Activated CD4-positive, alpha-beta T cell treated with anti-CD3 and anti-CD28 coated beads for 36 hours (primary cell): ENCODE measurements at regions not wholly inside any gene's neighbourhood (a gene's known extent, or its start where the extent isn't known, plus 50 kb on each side); places are given as distances from the start of the nearest gene placed in this dataset.
"Not testable (repeated sequence)": the region's sequence is repeated elsewhere in the genome, so short reads cannot be mapped to it uniquely, and the experiment has no call there.

Source experiments
- ATAC-seq: fragments of 200-7000 bp; cut with Tn5 transposase; one replicate; pipeline ENCODE4 v1.10.0; 2021; ENCODE audit warnings: mild to moderate bottlenecking, moderate library complexity
- CTCF ChIA-PET: fragments of 350-600 bp; sonication (Branson Sonifier 250); formaldehyde crosslinking; loops from one replicate; lab custom pipeline; 2021; ENCODE audit warnings: antibody characterized with exemption; lab: Charles Lee
- POLR2A ChIA-PET: fragments of 350-600 bp; sonication (Branson Sonifier 250); formaldehyde crosslinking; loops from one replicate; lab custom pipeline; 2021; ENCODE audit warnings: antibody characterized with exemption, inconsistent platforms; lab: Charles Lee
- DNase-seq: peaks from one replicate; pipeline ENCODE4 v3.0.0-alpha.2; 2020
- H3K27ac Mint-ChIP-seq: one replicate; pipeline ENCODE4 v1.8.0; 2021; ENCODE audit warnings: mixed read lengths
- H3K27me3 Mint-ChIP-seq: one replicate; pipeline ENCODE4 v1.8.0; 2021; ENCODE audit warnings: mixed read lengths
- H3K36me3 Mint-ChIP-seq: one replicate; pipeline ENCODE4 v1.8.0; 2021; ENCODE audit warnings: low read depth, mixed read lengths
- H3K4me1 Mint-ChIP-seq: one replicate; pipeline ENCODE4 v1.8.0; 2021; ENCODE audit warnings: mixed read lengths
- H3K4me3 Mint-ChIP-seq: one replicate; pipeline ENCODE4 v1.8.0; 2021; ENCODE audit warnings: mild to moderate bottlenecking, moderate library complexity, mixed read lengths
- H3K9me3 Mint-ChIP-seq: one replicate; pipeline ENCODE4 v1.8.0; 2021; ENCODE audit warnings: low read depth, mixed read lengths
- intact Hi-C, 2 experiments: fragments of 100-400 bp; cut with DNase I in 1 of 2; cut with micrococcal nuclease in 1 of 2; formaldehyde crosslinking; loops; one replicate each; pipeline versions ENCODE4 v1.14.2 to v1.15.1; 2022 to 2024; cut with DNase I, micrococcal nuclease

GRCh38 chr11:13567551-13567950, 71.8 kb upstream of the PTH start:
- Mint-ChIP-seq H3K36me3 (no peaks in the 10 kb centered on the region), H3K9me3 (no peaks in the 10 kb centered on the region), H3K4me3 (no peak overlapping the region), H3K27ac (no peak overlapping the region), H3K27me3 (peaks cover 13% of the 10 kb centered on the region), H3K4me1 (no peaks in the 10 kb centered on the region)
- ATAC-seq = no peak
- POLR2A ChIA-PET = no interaction called here
- DNase-seq = no peak
- intact Hi-C loops = no loop called here
- CTCF ChIA-PET = no interaction called here

GRCh38 chr11:13561860-13562259, 66.1 kb upstream of the PTH start:
- ChIA-PET CTCF (no interaction called here), POLR2A (no interaction called here)
- Mint-ChIP-seq H3K4me3 (no peak overlapping the region), H3K27me3 (peaks cover 14% of the 10 kb centered on the region), H3K4me1 (no peaks in the 10 kb centered on the region), H3K9me3 (peaks cover 3% of the 10 kb centered on the region), H3K27ac (no peak overlapping the region), H3K36me3 (no peaks in the 10 kb centered on the region)
- intact Hi-C loops = no loop called here
- ATAC-seq (no peak), DNase-seq (no peak)

- intact Hi-C loops, H3K36me3 Mint-ChIP-seq, H3K27ac Mint-ChIP-seq, H3K9me3 Mint-ChIP-seq, POLR2A ChIA-PET, H3K4me3 Mint-ChIP-seq, ATAC-seq, CTCF ChIA-PET, H3K4me1 Mint-ChIP-seq, H3K27me3 Mint-ChIP-seq, DNase-seq: not testable (repeated sequence)
Measured at GRCh38 chr11:13560341-13560740, 64.5 kb upstream of the PTH start.

GRCh38 chr11:13552784-13553183, 57.0 kb upstream of the PTH start:
- Mint-ChIP-seq H3K4me1 (no peaks in the 10 kb centered on the region), H3K36me3 (peaks cover 3% of the 10 kb centered on the region), H3K9me3 (peaks cover 8% of the 10 kb centered on the region), H3K4me3 (no peak overlapping the region), H3K27ac (no peak overlapping the region), H3K27me3 (no peaks in the 10 kb centered on the region)
- ATAC-seq (no peak), DNase-seq (no peak)
- ChIA-PET POLR2A (no interaction called here), CTCF (no interaction called here)
- intact Hi-C loops = no loop called here

GRCh38 chr11:13551834-13552233, 56.0 kb upstream of the PTH start:
- ChIA-PET POLR2A (no interaction called here), CTCF (no interaction called here)
- intact Hi-C loops = no loop called here
- Mint-ChIP-seq H3K27ac (no peak overlapping the region), H3K9me3 (peaks cover 18% of the 10 kb centered on the region), H3K27me3 (no peaks in the 10 kb centered on the region), H3K4me1 (no peaks in the 10 kb centered on the region), H3K4me3 (no peak overlapping the region), H3K36me3 (peaks cover 4% of the 10 kb centered on the region)
- ATAC-seq (no peak), DNase-seq (no peak)

GRCh38 chr11:13550761-13551160, 55.0 kb upstream of the PTH start:
- H3K4me1 Mint-ChIP-seq = no peaks in the 10 kb centered on the region
- intact Hi-C loops = no loop called here
- CTCF ChIA-PET = no interaction called here
- no peak overlapping the region for H3K27ac Mint-ChIP-seq
- no peaks in the 10 kb centered on the region for H3K27me3 Mint-ChIP-seq
- no peak for ATAC-seq
- POLR2A ChIA-PET = no interaction called here
- peaks cover 28% of the 10 kb centered on the region for H3K9me3 Mint-ChIP-seq
- peaks cover 4% of the 10 kb centered on the region for H3K36me3 Mint-ChIP-seq
- H3K4me3 Mint-ChIP-seq = no peak overlapping the region
- DNase-seq = no peak

- intact Hi-C loops = not testable (repeated sequence)
Measured at GRCh38 chr11:13546092-13546491, 50.3 kb upstream of the PTH start.

More at GRCh38 chr11:13546092-13546491, 50.3 kb upstream of the PTH start:
- DNase-seq, H3K27me3 Mint-ChIP-seq, POLR2A ChIA-PET, H3K4me3 Mint-ChIP-seq, CTCF ChIA-PET, H3K36me3 Mint-ChIP-seq, H3K27ac Mint-ChIP-seq, H3K4me1 Mint-ChIP-seq, ATAC-seq: not testable (repeated sequence)
- peaks cover 39% of the 10 kb centered on the region for H3K9me3 Mint-ChIP-seq
